Right lobe of liver (tissue), 4 donors: ENCODE measurements at regions not wholly inside any gene's neighbourhood (a gene's known extent, or its start where the extent isn't known, plus 50 kb on each side); places are given as distances from the start of the nearest gene placed in this dataset.

Experiments used
- POLR2A ChIP-seq: fragments of 450-650 bp; IDR thresholded peaks from one replicate; pipeline ENCODE4 v1.6.1; 2017; ENCODE audit warnings: antibody characterized with exemption, mild to moderate bottlenecking
- TF ChIP-seq, protein P1 (sequence below), 4 donors: fragments of 200-600 bp in 3 of 4; fragments of 450-650 bp in 1 of 4; IDR thresholded peaks; one replicate each; pipeline versions ENCODE4 v1.5.1 to v1.8.0; 2016 to 2022; ENCODE audit warnings: antibody characterized with exemption in 4 of 4, mild to moderate bottlenecking in 2 of 4
- donor health status: DM: no; HTN: no; CAD: no.
- donor health status: DM: no; HTN: no; CAD: no.
- donor health status: DM: no; HTN: yes; CAD: no.

DNA sequence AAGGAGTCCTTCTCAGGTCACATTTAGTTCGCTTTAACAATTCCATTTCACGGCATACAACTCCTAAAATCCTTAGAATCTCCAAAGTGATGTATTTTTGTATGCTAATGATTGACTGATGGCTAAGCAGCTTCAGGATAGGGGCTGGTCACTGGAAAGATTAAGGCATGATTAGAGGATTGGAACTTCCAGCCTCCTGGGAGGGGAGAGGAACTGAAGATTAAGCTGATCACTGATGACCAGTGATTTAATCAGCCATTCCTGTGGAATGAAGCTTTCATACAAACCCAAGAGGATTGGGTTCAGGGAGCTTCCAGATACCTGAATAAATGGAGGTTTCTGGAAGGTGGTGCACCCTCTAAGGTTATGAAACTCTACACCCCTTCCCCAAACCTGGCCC lies 123.9 kb upstream of the CDK13 start:
- TF ChIP-seq, protein P1, sequence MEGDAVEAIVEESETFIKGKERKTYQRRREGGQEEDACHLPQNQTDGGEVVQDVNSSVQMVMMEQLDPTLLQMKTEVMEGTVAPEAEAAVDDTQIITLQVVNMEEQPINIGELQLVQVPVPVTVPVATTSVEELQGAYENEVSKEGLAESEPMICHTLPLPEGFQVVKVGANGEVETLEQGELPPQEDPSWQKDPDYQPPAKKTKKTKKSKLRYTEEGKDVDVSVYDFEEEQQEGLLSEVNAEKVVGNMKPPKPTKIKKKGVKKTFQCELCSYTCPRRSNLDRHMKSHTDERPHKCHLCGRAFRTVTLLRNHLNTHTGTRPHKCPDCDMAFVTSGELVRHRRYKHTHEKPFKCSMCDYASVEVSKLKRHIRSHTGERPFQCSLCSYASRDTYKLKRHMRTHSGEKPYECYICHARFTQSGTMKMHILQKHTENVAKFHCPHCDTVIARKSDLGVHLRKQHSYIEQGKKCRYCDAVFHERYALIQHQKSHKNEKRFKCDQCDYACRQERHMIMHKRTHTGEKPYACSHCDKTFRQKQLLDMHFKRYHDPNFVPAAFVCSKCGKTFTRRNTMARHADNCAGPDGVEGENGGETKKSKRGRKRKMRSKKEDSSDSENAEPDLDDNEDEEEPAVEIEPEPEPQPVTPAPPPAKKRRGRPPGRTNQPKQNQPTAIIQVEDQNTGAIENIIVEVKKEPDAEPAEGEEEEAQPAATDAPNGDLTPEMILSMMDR (IDR thresholded peaks at IDR 0.05): no peak
- TF ChIP-seq POLR2A: no peak
